GM12878 (cell line): ENCODE measurements at regions not wholly inside any gene's neighbourhood (a gene's known extent, or its start where the extent isn't known, plus 50 kb on each side); places are given as distances from the start of the nearest gene placed in this dataset.

Experiments
- ATAC-seq: fragments of 200-7000 bp; cut with Tn5 transposase; 3 replicates; pipeline ENCODE4 v1.9.1; 2020; ENCODE audit warnings: mild to moderate bottlenecking, moderate library complexity
- BruUV-seq: library from RNA; stranded (reverse); fragments of 400-500 nt; replicated peaks from 2 replicates; lab custom pipeline; 2021; lab: Mats Ljungman, UMichigan
- CTCF ChIA-PET: fragments of 300-600 bp; sonication (Branson Sonifier 250); formaldehyde crosslinking; extraction: SDS; loops from one replicate; lab custom pipeline; 2021; ENCODE audit warnings: inconsistent platforms; lab: Yijun Ruan, JAX
- POLR2A ChIA-PET: fragments of 350-600 bp; formaldehyde crosslinking; extraction: SDS; loops from one replicate; lab custom pipeline; 2021; ENCODE audit warnings: inconsistent platforms; lab: Charles Lee
- RAD21 ChIA-PET: fragments of 300-600 bp; sonication (Branson Sonifier 250); formaldehyde crosslinking; loops from one replicate; lab custom pipeline; 2023; ENCODE audit warnings: antibody characterized with exemption; ENCODE audit not compliant: unreplicated experiment; lab: Charles Lee
- SMC1A ChIA-PET: fragments of 300-600 bp; sonication (Branson Sonifier 250); formaldehyde crosslinking; loops from one replicate; lab custom pipeline; 2023; ENCODE audit not compliant: unreplicated experiment, uncharacterized antibody; lab: Charles Lee
- DNase-seq: peaks from one replicate; pipeline ENCODE4 v3.0.0-alpha.2; 2011; ENCODE audit warnings: low read depth, low spot score
- FAIRE-seq: peaks from 3 replicates; lab custom pipeline; 2011; peaks lifted over from hg19 to GRCh38; lab: Jason Lieb, UNC
- H2AFZ ChIP-seq: 2 replicates; pipeline ENCODE4 v1.6.0; 2011; ENCODE audit warnings: low read depth, low read length, control low read depth; ENCODE audit not compliant: control insufficient read depth
- H3K27ac ChIP-seq: 2 replicates; pipeline ENCODE4 v1.5.1; 2011; ENCODE audit warnings: control low read depth; ENCODE audit not compliant: control insufficient read depth, insufficient read depth
- H3K27me3 ChIP-seq, 2 experiments: replicated peaks in 1 of 2; 2 replicates each; pipeline versions ENCODE4 v1.6.0 to v1.6.1; 2011; ENCODE audit warnings: low read length in 1 of 2; ENCODE audit not compliant: control insufficient read depth in 2 of 2, insufficient read depth in 2 of 2
- H3K36me3 ChIP-seq, 2 experiments: 2 replicates each; pipeline ENCODE4 v1.5.1; 2011; ENCODE audit warnings: low read length in 1 of 2; ENCODE audit not compliant: control insufficient read depth in 2 of 2, insufficient read depth in 2 of 2
- H3K4me1 ChIP-seq: 2 replicates; pipeline ENCODE4 v1.6.1; 2011; ENCODE audit warnings: mild to moderate bottlenecking, low read length, moderate library complexity, mixed read lengths; ENCODE audit not compliant: control insufficient read depth, insufficient read depth
- H3K4me2 ChIP-seq: 2 replicates; pipeline ENCODE4 v1.6.0; 2011; ENCODE audit warnings: control low read depth; ENCODE audit not compliant: control insufficient read depth, insufficient read depth
- H3K4me3 ChIP-seq: fragments of 200-600 bp; sonication (generic); 2 replicates; pipeline ENCODE4 v1.5.1; 2016
- H3K79me2 ChIP-seq: 2 replicates; pipeline ENCODE4 v1.6.0; 2011; ENCODE audit warnings: low read length; ENCODE audit not compliant: control insufficient read depth, insufficient read depth
- H3K9ac ChIP-seq: 2 replicates; pipeline ENCODE4 v1.8.0; 2011; ENCODE audit warnings: low read length, control low read depth, mixed read lengths; ENCODE audit not compliant: control insufficient read depth, insufficient read depth
- H3K9me3 ChIP-seq: replicated peaks from 3 replicates; pipeline ENCODE4 v1.5.1; 2011; ENCODE audit warnings: mild to moderate bottlenecking, low read length; ENCODE audit not compliant: control insufficient read depth, insufficient read depth
- H4K20me1 ChIP-seq: 2 replicates; pipeline ENCODE4 v1.6.0; 2011; ENCODE audit not compliant: control insufficient read depth, insufficient read depth
- BCL3 ChIP-seq: IDR thresholded peaks from 2 replicates; pipeline ENCODE4 v1.6.1; 2011; ENCODE audit warnings: borderline replicate concordance, low read depth, mild to moderate bottlenecking, moderate library complexity, low read length; ENCODE audit not compliant: insufficient read depth, poor library complexity, severe bottlenecking
- BCLAF1 ChIP-seq: fragments of 450-650 bp; IDR thresholded peaks from 2 replicates; pipeline ENCODE4 v1.6.1; 2017; ENCODE audit warnings: antibody characterized with exemption, mild to moderate bottlenecking, moderate library complexity
- CBFB ChIP-seq: IDR thresholded peaks from 2 replicates; pipeline ENCODE4 v1.6.1; 2016; ENCODE audit warnings: antibody characterized with exemption, low read depth
- CBX5 ChIP-seq: sonication (generic); IDR thresholded peaks from 2 replicates; pipeline ENCODE4 v1.6.1; 2016; ENCODE audit warnings: low read depth, moderate library complexity, mild to moderate bottlenecking, inconsistent platforms
- RAD51 ChIP-seq: fragments of 450-650 bp; IDR thresholded peaks from 2 replicates; pipeline ENCODE4 v1.6.1; 2016; ENCODE audit warnings: moderate library complexity, mild to moderate bottlenecking, inconsistent platforms
- REST ChIP-seq: IDR thresholded peaks from 2 replicates; pipeline ENCODE4 v1.6.1; 2012; ENCODE audit warnings: mild to moderate bottlenecking, low read depth, low read length
- SP1 ChIP-seq: IDR thresholded peaks from one replicate; pipeline ENCODE4 v1.6.1; 2011; ENCODE audit warnings: low read depth, low read length
- YY1 ChIP-seq: IDR thresholded peaks from 2 replicates; pipeline ENCODE4 v1.6.1; 2011; ENCODE audit warnings: low read depth, mild to moderate bottlenecking, low read length
- ZBTB11 ChIP-seq: fragments of 450-650 bp; formaldehyde crosslinking; IDR thresholded peaks from 2 replicates; pipeline ENCODE4 v1.5.0; 2022; ENCODE audit warnings: mild to moderate bottlenecking, missing genetic modification characterization
- ZNF274 ChIP-seq: IDR thresholded peaks from one replicate; pipeline ENCODE4 v1.8.0; 2011; ENCODE audit not compliant: insufficient read length, insufficient read depth
- WGBS: methylation state at CpG from one replicate; pipeline ENCODE4 v1.1.6; 2016; ENCODE audit warnings: low lambda C conversion rate; ENCODE audit not compliant: insufficient replicate concordance, insufficient coverage; ENCODE audit errors: missing lambda C conversion rate; 5-methylcytosine and 5-hydroxymethylcytosine counted together
- in situ Hi-C: fragments of 300-500 bp; cut with MboI; formaldehyde crosslinking; loops from 9 replicates; pipeline ENCODE4 v1.14.3; 2018; ENCODE audit warnings: mixed read lengths
- intact Hi-C: fragments of 100-400 bp; cut with micrococcal nuclease; formaldehyde crosslinking; loops from one replicate; pipeline ENCODE4 v1.14.2; 2022; ENCODE audit not compliant: unreplicated experiment

- ChIA-PET RAD21 (no interaction called here), POLR2A (no interaction called here), CTCF (no interaction called here), SMC1A (no interaction called here)
- Histone ChIP-seq H3K79me2 (no peaks in the 10 kb centered on the region), H3K4me2 (no peak overlapping the region), H2AFZ (no peak overlapping the region), H3K4me3 (no peak overlapping the region), H3K27ac (no peak overlapping the region), H3K27me3 (no peaks in the 10 kb centered on the region), H3K9ac (no peak overlapping the region), H3K9me3 (no peaks in the 10 kb centered on the region), H4K20me1 (no peaks in the 10 kb centered on the region), H3K36me3 (no peaks in the 10 kb centered on the region), H3K4me1 (no peaks in the 10 kb centered on the region)
- ATAC-seq (no peak), FAIRE-seq (no peak), DNase-seq (no peak)
- 21% methylated on average over 7 of the region's 7 CpGs for WGBS
- TF ChIP-seq RAD51 (no peak), REST (no peak), CBFB (no peak), YY1 (no peak), ZBTB11 (no peak), BCLAF1 (no peak), CBX5 (no peak), BCL3 (no peak), ZNF274 (no peak), SP1 (no peak)
- no TSS peak for BruUV-seq
- intact Hi-C loops, result no loop called here
- in situ Hi-C loops, result no loop called here
Measured at GRCh38 chr11:70860888-70861287, 391.5 kb downstream of the SHANK2 start.
